T1000 (cell line): ENCODE measurements at regions not wholly inside any gene's neighbourhood (a gene's known extent, or its start where the extent isn't known, plus 50 kb on each side); places are given as distances from the start of the nearest gene placed in this dataset.

Experiments used
- DNase-seq: peaks from one replicate; lab custom pipeline; 2025; ENCODE audit warnings: mixed read lengths; lab: John Stamatoyannopoulos, UW

DNA sequence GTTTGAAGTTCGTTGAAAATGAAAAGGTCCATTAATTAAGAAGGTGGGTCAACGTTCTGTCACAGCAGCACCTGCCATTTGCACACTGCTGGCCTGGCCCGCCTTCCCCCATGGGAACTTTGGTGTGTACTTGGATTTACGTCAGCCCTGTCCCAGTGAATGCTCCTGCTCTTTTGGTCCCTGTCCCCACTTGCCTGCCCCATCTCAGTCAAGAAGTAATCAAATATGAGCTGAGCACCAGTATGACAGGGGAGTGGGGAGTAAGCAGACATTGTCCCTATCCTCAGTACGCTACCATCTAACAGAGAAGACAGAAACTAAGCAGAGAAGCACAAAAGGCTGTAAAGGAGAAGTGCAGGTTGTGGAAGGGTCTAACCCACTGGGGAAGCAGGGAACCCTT lies 65.1 kb downstream of the SLC4A3 start:
- DNase-seq: no peak

DNA sequence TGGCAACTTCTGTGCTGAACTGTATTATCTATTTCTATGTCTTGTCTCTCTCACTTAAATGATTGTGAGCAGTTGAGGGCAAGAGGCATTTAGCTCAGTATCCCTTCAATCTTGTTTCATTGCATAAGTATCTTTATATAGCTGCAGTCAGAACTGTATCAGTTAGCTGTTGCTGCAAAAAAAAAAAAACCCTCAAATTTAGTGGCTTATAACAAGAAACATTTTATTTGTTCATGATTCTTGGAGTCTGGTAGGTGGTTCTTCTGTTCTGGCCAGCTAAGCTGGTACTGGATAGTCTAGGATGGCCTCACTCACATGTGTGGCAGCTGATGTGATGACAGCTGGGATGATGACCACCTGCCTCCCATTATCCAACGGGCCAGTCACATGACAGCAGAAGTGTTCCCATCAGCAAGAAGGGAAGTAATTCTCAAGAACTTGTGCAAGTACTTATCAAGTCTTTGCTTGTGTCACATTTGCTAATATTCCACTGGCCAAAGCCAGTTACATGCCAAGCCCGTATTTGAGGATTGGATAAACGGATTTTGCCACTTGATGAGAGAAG lies 67.8 kb downstream of the SLC4A3 start:
- DNase-seq: no peak

DNA sequence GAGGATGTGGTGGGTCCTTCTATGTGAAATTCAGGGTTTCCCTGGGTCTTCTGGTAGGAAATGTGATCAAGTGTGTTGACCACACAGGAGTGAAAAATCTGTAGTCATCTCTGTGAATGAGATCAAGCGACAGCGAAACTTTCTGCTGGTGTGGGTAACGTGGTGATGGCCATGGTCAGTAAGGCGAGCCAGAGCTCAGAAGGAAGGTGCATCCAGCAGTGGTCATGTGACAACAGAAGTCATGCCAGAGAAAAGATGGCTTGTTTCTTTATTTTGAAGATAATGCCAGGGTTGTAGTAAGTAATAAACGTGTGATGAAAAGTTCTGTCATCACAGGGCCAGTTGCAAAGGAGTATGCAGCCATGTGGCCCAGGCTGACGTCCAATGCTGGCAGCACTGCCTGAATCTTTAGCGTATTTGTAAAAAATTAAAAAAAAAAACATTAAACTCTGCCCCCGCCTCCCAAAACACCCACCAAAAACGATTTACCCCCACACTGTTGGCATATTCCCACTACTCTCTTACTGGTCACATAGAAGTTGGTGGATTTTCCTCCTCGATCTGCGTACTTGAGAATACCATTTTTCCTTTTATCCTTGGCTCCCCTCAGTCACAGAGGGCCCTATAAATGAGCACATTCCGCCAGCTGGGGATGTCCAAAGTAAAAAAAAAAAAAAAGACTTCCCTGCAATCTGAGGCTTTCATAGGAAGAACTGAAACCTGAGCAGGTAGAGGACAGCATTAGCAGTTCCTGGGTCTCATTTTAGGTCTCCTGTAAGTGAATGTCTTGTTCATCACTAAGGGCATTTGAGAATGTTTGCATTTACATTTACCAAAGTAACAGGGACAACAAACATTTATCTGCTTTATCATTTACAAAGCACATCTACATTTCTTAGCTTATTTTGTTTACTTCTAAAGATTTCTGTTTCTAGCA lies 70.6 kb downstream of the SLC4A3 start:
- DNase-seq: no peak

DNA sequence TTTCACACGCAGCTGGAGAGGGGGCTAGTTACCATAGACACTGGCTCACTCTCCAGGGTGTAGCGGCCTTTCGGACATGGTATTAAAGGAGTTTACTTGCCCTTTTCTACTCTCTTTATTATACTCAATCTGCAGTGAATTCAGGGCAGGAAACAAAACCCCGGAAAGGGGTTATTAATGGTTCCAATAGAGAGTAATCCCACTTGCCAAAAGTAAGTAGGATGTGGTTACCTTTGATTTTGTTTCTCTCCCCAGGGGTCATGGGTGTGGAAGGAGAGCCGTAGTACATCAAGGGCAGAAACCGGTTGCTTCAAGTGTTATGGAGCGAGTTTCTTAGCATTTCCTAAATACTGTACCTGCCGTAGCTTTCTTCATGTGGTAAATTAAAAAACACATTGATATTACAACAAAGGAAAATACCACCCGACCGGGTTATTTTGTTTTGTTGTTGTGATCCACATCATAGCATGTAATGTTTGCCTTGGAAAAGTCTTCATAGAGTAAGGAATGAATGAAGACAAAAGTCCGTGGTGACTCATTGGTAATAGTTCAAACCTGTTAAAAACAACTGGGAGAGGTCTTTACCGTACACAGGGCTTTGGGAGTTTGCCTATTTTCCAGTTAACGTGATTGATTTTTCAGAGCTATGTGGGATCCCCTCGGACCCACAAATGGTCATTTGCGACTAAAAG lies 71.5 kb downstream of the SLC4A3 start:
- no peak for DNase-seq

DNA sequence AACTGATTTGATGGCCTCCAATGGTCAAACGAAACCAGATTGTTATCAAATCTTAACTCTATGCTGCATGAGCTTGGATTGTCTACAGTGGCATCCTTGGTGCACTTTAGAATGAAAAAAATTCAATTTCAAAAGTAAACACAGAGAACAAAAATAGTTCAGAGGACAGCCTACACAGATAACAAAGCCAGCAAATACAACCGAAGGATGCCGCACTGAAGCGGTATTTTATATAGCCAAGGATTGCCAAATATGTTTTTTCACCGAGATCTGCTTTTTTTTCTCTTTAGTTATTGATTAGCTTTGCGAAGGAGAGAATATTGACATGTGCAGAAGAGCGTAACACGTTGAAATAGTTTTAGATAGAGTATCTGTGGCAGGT lies 72.0 kb downstream of the SLC4A3 start:
- no peak for DNase-seq

DNA sequence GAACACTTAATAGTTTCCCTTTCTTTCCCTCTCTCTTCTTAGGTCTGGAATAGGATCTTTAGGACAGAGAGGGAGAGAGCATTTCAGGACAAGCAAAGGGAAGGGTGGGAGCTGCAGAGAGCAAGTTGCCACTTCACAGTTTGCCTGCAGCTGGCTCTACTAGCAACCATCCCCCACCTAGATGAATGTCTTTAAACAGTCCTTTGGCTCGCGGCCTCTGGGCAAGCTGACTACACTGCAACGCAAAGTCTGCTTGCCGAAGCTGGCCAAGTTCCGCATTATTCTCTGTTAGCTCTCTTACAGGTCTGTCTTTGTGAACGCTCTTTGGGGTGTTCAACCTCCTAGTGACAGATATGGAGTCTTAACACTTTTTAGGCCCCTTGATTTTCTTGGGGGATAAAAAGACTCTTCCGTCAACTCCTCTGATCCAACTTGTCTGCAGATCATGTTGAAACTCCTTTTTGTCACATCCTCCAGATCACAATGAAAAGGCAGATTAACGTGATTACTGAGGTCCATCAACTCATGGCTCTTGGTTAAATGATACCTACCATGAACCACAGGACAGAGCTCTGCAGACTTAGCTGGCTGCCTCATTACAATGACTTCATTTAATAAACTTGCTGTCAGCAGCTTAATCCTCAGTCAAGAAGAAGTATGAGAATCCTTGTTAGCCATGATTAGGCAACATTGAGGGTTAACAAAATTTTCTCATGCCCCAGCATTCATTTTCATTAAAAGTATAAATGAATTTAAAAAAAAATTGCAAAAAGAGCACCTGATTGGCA lies 74.6 kb downstream of the SLC4A3 start:
- no peak for DNase-seq

DNA sequence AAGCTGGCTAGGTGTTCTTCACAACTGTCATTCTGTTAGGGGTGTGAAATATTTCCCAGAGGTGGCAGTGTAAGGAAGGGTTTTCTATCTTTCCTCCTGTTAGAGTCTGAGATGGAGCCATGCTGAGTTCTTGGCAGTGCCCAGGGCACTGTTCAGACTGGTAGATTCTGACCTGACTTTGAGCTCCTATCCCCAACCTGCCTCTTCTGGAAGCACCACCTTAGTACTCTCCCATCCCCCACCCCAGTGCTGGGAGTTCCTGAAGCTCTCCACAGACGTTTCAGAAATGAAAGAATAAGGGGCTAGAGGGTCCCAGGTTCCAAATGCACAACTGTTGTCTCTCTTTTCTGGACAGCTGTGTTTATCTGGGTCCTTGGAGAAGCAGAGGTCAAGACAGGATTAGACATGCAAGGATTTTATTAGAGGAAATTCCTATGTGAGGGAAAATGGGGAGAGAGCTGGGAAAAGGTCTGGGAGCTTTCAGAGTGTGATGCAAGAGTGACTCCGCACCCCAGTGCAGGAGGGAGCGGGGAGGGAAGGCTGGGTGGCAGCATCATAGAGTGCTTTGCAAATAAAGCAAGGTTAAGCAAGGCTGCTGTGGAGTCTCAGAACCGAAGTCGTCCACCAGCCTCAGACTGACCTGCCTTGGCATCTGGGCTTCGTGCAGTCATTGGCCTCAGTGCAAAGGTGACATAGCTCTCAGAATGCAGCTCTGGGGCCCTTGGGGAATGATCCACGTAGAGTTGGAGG lies 75.5 kb downstream of the SLC4A3 start:
- DNase-seq: no peak

DNA sequence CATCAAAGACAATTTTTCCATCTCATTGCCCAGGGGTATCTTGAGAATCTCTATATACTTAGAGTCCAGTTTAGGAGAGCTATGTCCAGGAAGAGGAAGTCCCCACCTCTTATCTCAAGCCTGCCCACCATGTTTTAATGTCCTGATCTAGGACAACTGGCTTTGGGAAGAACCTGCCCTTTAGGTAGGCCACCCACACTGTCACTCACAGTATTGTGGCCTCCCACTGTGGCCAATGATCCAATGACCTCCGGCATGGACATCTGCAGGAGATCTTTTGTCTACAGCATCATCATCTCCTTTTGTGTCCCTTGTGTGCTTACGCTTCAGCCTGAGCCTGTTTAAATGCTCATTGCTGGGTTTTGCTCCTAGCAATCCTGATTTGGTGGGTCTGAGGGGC lies 77.4 kb downstream of the SLC4A3 start:
- DNase-seq: no peak

DNA sequence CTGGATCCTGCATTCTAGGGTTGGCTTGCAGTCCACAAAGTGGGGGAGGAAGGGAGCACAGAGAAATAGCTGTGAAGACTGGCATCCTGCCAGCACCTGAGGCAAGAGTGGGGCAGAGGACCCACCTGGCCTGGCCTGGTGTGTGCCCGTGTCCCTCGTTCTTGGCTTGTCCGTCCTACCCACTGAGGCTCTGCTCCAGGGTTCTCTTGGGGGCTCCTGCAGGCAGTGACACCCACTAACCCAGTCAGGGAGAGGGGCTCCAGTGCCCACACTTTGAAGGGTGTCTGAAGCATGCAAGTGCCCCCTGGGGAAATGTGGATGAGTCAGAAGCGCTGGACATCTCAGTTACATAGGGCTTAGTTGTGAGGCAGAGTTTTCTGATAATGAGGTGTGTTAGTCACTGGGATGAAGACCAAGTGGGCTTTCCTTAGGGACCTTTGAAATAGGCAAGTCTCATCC lies 79.4 kb downstream of the SLC4A3 start:
- peak; percentile 79 for DNase-seq

DNA sequence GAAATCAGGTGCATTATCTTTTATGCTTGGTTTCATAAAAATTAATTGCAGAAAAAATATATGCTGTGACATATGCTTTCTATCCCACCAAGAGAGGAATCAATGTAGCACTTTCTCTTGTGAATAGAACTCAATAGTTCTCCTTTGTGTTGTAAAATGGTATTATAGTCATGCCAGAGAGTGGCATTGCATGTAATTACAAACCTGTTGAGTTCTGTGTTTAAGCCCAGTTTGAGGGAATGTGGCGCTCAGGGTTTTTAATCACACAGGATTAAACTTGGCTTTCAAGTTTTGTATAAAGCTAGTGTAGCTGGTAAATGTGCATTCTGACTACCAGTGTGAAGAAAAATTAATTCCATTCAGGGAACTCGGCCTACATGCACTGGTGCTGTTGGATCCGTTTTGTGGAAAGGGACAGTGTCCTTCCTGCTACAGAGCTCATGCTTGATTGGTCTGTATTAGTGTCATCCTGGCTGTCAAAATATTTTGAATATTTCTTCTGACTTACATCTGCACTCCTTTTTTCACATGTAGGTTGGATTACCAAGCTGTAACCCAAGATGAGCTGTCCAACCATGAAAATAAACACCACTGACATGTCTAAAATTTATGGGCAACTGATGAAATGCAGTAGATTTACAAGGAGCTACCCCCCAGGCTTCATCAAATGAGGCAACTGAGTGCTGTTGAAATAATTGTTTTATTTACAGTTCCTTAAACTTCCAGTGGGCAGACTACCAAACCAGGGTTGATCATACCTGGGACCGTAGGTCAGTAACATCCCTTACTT lies 80.3 kb downstream of the SLC4A3 start:
- no peak for DNase-seq

DNA sequence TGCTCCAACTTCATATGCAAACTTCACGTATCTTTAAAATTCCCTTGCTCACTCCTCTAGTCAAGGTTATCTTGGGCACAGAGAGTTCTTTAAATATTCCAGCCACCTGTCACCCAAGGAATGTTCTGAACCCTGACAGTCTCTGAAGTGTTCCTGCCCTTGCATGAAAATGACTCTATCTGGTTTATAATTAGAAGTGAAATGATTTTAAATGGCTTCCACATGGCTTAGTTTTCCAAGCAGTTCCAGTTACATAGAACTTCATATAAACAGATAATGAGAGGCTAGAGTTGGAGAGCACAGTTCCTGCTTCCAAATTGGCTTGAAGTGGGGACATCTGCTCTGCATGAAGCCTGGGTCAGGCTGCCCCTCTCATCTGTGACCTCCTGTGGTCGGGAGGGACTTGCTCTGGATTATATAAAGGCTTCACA lies 81.9 kb downstream of the SLC4A3 start:
- DNase-seq: no peak

DNA sequence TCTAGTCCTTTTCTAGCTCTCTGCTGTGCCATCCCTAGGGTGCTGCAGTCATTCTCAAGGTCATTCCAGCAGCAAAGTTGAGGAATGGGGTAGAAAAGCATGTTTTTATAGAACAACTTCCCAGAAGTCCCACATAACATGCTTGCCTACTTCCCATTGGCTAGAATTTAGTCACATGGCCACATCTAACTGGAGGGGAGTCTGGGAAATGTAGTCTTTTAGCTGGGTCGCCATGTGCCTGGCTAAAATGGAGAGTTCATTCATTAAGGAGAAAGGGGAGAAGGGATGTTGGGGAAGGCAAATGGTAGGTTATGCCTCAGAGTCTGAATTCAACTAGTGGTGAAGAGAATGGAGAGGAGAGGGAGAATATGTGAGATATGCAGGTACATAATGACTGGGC lies 85.7 kb downstream of the SLC4A3 start:
- no peak for DNase-seq

DNA sequence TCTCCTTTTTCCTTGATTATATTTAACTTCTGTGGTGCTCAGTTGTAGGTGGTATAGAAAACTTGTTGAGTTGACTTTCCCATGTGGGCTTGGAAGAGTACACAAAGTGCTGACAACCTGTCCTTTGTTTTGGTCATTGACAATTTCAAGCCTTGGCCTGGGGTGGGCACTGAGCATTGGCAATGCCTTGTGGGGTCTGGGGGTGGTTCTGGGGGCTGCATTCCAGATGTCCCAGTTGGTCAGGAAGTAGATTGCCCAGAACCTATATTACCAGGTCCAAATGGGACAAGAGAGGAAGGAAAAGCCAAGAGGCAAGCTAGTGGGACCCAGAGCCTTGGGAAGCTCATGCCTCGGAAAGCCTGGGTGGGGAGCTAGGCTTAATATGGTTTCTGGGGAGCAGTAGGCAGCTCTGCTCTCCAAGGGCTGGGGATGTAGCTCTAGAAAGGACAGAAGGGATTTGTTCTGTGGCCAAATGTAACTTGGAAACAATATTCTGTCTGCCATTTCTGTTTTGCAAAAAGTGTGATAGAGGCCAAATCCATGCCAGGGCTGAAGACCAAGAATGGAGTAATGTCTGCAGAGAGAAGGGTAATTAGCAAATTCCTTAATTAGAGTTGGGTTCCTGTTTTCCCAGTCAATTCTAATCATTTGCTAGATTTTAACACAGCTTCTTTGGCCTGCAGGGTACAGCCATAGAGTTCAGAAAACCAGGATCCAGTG lies 87.4 kb downstream of the SLC4A3 start:
- no peak for DNase-seq

DNA sequence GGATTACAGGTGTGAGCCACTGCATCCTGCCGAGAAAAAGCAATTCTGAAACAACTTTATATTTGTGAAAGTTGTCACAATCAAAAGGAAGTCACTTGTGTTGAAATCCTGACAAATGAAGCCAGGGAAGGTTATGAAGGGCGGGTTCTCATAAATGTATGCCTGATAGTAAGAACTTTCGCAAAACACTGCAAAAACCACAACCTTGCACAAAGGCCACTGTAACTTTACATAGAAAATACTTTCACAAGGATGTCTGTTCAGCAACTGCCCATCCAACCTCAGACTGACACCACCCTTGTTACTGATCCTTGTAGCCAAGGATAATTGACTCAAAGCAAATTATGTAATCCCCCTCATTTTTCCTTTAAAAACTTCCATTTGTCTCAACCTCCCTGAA lies 90.6 kb downstream of the SLC4A3 start:
- no peak for DNase-seq

DNA sequence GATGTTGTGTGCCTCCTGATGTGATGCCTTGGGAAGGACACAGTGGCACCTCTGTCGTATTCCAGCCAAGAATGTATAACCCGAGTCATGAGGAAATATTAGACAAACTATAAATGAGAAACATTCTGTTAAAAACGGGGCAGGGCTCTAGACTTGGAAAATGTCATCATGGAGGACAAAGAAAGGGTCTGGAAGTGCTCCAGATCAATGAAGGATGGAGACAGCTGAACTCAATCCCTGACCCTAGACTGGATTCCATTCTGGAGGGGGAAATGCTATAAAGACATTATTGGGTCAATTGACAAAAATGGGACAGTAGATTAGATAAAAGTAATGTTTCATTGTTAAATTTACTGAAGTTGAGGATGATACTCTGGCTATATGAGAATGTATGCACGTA lies 92.1 kb downstream of the SLC4A3 start:
- DNase-seq: no peak

DNA sequence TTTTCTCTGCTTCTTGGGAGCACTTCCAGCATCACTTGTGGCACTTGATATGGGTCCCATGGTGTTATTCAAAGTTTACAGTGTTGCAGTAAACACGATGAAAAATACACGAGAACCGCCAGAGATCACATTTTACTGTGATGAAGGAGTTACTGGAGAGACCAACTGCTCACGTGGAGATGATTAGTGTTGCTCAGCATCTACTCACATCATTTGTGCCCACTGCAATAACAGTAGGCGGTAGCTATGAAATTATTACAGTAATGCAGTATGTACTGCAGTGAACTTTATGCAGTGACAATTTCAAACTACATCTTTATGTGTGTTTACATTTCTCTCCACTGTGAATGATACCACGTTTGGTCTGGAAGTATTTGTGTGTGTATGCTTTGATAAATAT lies 93.5 kb downstream of the SLC4A3 start:
- no peak for DNase-seq

DNA sequence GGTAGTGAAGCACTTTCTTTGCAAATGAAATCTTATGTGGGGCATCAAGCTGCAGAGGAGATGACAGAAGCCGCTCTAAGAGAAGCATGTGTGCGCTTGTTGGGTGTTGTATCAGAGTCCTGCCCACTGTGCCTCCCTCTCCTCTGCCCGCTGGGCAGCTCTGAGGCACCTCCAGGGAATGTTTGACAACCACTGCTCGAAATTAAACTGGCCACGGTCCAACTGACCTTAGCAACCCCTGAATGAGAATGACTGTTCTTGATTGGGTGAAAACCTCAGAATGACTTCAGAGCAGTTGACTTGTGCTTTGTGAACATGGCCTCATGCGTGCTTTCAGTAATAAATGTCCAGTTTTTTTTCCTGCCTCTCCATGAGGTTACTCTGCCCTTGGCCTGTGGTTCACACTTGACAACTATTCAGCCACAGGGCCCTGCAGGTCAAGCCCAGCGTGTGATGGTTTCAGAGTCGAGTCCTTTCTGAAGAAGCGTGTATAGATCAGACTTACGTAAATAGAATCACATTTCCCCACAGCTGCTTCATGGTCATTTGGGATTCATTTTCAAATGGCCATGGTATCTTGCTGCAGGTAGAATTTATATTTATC lies 94.9 kb downstream of the SLC4A3 start:
- no peak for DNase-seq

DNA sequence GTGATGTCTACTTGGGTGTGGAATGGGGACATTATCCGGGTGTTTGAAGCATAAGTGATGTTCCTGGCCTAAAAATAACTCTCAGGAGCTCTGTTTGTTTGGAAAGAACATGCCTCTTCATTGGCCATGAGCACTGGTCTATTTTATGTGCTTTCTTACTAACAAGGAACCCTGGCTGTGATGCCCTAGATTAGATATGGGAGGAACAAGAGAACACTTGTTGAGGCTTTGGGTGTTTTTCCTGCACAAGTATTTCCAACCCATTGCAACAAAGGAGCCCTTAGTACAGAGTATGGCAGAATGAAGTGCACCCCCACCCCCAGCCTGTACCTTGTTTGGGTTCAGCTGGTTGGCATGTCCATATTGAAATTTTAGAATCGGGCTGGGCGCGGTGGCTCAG lies 95.9 kb downstream of the SLC4A3 start:
- no peak for DNase-seq

DNA sequence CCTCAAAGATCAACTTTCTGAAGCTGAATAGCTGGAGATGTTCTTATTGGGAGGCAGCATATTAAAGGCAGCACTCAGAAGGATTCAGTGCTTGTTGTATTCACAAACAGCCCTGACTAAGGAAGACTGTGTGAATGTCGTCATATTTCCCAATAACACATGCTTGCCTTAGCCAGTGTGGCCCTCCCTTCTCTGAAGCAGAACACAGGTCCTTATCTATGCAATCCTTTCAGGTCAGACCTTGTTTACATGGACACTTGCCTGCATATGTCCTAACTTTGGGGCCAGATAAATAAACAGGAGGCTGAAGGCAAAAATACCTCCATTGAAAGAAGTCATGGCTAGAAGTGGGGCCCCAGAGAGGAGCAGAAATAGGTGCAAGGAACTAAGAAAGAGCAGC lies 97.2 kb downstream of the SLC4A3 start:
- no peak for DNase-seq

DNA sequence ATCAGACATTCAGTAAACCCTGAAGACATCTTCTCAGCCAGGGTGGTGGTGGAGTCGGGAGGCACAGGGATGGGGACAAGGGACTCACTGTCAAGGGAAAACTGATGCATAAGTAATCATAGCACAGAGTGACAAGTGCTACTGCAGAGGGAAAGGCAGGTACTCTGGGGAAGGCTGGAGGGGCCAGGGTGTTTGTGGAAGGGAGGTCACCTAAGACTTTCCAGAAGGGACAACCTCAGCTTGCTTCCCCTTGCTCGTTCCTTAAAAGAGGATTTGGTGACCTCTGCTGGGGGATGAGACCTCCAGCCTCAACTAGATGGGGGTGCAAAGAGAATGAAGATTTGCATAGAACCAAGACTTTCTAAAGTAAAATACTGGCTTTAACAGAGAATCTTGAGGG lies 99.5 kb downstream of the SLC4A3 start:
- DNase-seq: no peak
